Hematopoietic multipotent progenitor cell treated with erythropoietin and hydrocortisone succinate and interleukin-3 and kit ligand, for 8 days (in vitro differentiated cells): ENCODE measurements at regions not wholly inside any gene's neighbourhood (a gene's known extent, or its start where the extent isn't known, plus 50 kb on each side); places are given as distances from the start of the nearest gene placed in this dataset.
"Not testable (repeated sequence)": the region's sequence is repeated elsewhere in the genome, so short reads cannot be mapped to it uniquely, and the experiment has no call there.

Experiments
- DNase-seq: peaks from one replicate; pipeline ENCODE4 v3.0.0-alpha.2; 2015

DNA sequence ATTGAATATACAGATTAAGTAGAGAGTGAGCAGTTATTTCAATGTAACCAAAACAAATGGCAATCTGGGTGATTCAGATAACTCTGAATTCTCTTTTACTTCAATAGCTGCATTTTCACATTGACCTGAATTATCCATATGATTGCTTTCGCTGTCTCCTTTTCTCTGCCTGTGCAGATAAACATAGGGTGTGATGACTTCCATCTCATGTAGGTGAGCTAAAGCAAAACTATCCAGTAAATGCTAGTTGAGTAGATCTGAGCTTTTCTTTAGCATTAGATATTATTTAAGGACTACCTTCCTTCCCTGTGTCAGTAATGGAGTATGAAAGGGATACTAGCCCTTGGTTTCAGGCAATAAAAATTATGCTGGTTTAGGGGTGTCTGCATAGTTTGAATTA lies 288.6 kb downstream of the OXSM start:
- DNase-seq, result no peak

DNA sequence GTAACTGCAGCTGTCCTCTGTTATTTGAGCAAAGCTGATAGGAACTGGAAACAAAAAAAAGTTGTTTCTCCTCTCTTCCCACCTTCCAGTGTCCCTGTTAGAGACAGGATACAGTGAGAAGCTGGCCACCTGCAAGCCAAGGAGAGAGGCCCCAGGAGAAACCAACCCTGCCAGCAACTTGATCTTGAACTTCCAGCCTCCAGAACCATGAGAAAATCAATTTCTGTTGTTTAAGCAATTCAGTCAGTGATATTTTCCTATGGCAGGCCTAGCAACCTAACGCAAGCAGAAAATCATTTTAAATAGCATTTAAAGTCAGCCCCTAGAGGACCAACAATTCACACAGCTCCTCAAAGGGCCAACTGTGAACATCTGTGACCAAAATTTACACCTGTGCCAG lies 291.3 kb downstream of the OXSM start:
- DNase-seq, result no peak

DNA sequence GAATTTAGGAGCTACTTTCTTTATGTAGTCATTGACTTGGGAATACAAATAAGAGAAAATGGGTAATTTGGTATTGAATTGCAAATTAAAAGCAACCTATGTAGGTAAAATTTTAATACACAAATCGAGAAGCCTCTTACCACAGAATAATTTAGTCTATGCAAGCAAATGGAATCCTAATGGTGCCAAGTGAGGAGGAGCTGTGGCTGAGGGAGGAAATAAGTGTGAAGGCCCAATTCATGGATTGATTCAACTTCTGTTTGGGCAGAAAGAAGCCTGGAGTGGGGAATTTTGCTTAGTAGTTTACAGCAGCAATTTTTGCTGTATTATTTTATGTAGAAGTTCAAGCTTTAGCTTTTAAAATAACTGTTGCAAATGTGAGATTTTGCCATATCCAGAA lies 291.9 kb downstream of the OXSM start:
- DNase-seq, result no peak

DNA sequence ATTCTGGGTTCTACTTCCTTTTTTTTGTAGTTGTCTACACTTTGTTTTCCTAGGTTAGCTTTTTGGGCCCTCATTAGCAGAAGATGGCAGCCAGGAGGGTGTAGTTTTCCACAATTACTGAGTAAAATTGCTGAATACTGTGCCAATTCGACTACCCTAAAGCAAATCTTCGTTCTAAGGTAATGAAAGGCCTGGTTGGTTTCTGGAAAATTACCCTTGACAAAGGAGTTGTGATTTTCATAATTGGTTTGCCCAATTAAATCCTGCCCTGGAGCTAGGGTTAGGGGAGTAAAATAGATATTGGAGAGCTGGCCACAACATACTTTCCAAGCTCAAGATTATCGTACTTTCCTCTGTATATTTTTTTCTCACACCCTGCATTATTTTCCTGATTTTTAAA lies 293.0 kb downstream of the OXSM start:
- DNase-seq, result no peak

DNA sequence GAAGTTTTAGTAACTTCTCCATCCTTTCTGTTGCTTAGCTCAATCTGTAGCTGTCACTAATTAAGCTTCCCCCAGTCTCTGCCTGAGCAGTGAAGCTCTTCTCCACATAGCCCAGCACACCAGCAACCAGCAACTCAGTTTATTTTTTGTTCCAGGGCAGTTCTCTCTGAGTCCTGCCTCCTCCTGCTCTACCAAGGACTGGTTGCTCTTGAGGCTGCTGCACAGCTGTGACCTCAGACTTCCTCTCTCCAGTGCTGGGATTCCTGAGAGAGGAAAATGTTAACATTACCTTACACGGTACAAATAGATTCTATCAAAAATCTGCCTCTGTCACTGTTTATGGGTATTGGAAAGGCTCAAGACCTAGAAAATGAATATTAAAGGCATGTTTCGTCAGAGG lies 294.7 kb downstream of the OXSM start:
- no peak for DNase-seq

DNA sequence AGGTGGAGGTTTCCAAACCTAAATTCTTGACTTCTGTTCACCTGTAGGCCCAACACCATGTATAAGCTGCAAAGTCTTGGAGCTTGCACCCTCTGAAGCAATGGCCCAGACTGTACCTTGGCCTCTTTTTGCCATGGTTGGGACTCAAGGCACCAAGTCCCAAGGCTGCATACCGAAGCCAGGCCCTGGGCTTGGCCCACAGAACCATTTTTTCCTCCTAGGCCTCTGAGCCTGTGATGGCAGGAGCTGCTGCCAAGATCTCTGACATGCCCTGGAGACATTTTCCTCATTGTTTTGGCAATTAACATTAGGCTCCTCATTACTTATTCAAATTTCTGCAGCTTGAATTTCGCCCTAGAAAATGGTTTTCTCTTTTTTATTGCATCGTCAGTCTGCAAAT lies 297.9 kb downstream of the OXSM start:
- no peak for DNase-seq

DNA sequence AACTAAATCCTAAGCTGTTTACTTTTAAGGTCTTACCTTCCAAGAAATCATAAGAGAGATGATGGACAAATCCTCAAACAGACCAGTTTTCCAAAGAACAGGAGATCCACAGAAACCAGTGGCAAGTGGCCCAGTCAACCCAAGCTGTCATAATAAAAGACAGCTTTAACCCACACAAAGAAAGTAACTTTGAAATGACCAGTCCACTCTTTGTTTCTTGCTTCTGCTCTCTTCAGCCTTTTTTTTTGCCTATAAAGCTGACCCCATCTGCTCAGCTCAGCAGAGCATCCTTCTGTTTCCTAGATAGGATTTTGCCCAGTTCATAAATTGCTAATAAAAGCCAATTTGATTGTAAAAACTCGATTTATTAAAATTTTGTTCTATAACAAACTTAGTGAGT lies 299.4 kb downstream of the OXSM start:
- DNase-seq, result no peak

DNA sequence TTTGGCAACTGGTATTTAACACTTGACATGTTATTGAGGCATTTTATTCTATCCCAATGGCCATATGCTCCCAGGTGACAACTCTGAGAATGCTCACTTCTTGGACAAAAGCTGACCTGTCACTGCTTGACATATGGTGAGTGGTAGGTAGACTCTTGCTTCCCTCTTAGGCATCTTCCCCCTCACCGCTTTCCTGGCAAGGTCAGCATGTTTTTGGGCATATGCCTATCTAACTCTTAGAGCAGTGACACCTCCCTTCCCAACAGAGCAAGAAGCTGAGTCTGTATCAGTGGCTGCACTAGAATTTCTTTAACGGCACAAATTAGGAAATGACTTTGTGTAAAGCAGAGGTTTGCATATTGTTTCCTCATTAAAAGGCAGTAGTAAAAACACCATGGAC lies 300.7 kb downstream of the OXSM start:
- no peak for DNase-seq

DNA sequence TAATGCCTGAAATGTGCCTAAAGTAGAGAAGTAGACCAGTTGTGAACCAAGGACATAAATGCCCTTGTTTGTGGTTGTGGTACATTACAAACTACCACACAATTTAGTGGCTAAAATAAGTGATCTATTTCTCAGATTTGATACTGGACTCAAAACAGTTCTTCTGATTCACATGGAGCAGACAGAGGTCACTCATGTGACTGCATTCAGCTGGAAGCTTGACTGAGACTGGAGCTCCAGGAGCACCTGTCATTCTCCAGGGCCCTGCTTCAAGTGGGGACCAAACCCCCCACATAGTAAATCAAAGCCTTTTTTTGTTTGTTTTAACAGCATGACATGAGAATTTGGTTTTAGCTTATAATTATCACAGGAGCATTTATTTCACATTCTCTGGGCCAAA lies 301.2 kb downstream of the OXSM start:
- DNase-seq, result no peak

DNA sequence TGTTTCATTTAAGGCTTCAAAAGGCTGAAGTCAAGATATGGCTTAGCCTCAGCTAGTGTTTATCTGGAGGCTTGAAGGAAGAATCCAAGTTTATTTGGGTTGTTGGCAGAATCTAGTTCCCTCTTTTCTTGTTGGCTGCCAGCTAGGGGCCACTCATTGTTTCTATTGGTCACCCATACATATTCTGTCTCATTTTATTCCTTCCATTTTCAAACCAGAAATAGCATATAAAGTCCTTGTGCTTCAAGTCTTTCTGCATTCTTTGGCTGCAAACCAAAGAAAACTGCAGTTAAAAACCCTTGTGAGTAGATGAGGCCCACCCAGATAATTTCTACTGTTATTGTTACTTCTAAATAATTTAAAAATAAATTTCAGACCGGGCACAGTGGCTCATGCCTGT lies 301.7 kb downstream of the OXSM start:
- DNase-seq, result no peak

DNA sequence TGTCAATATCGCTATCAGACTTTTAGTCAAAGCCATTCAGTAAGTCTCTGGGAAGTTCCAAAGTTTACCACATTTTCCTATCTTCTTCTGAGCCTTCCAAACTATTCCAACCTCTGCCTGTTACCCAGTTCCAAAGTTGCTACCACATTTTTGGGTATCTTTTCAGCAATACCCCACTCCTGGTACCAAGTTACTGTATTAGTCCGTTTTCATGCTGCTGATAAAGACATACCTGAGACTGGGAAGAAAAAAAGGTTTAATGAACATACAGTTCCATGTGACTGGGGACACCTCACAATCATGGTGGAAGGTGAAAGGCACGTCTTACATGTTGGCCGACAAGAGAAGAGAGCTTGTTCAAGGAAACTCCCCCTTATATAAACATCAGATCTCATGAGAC lies 307.2 kb downstream of the OXSM start:
- DNase-seq, result not testable (repeated sequence)

DNA sequence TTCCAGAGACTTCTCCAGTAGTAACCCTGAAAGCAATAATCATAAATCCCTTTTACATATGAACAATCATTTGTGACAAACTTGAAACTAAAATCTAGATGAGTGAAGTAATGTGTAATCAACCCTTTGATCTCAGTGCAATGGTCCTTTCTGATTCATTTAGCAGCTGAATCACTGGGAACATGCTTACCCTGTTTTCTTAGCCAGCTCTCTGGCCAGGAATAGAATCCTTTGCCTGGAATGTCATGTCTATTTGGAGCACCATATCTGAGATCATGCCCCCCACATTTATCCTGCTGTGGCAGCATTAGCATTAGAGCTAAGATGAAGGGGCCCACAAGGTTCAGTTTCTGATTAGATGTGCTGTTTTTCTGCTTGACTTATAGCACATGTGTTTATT lies 309.8 kb downstream of the OXSM start:
- no peak for DNase-seq

DNA sequence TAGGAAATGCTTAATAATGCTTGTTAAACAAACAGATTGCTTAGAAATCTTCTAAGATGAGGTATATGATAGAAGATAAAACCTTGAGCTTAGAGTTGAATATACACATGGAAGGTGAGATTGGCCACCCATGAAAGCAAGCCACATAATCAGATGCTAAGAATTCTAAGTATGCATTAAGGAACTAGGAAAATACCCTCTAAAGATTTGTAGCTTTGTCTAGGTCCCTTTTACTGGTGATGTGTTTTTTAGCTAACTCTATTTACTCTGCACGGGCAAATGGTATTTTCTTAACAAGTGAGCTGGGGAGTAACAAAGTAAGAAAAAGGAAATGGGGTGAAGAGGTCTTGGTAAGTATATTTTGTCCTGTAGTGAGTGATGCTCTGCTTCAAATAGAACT lies 310.3 kb downstream of the OXSM start:
- DNase-seq, result no peak

DNA sequence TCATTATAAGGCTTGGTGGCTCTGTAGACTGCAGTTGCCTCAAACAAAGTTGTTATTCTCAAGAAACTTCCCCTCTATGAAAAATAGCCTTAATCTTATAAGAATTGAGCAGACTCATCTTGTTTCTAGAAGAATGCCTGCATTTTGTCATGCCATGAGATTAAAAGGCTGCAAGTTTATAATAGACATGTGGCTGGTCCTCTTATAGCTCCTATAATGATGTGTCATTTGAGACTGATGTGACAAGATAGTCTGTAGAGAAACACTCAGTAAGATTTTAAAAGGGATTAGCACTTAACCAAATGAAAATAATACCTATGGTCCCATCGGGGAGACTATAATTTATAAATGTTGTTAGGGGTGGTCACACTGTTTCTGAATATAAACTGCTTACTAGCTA lies 312.5 kb downstream of the OXSM start:
- no peak for DNase-seq

DNA sequence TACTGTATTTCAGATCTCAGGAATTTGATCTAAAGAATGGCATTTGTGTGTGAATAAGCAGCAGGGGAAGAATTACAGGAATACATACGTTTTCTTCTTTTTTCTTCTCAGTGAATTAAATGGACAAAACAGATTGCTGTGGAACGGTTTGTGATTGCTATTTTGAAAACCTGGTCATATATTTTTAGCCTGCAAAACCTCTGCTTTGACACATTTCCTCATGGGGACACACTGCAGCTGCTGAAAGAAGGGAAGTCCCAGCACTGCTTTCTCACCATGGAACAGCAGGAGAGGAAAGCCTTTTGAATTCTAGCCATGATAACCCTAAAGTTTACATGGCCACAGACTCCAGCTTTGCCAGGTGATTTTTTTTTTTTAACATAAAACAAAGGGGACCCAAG lies 315.0 kb downstream of the OXSM start:
- DNase-seq, result no peak

DNA sequence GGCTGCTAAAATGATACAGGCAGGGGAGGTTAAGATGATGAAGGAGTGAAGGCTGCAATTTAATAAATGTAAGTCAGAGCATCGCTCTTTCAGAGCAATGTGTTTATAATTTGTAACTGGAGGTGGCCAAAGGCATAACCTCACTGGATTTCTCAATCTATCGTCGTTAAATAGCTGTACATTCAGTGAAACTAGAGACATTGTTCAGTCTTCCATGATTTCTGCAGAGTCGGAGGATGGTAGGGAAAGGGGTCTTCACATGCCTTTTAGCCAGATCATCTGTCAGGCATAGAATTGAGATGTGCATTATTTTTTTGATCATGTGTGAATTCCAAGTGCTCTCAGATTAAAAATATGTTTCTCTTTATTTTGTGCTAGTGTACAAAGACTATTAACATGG lies 315.4 kb downstream of the OXSM start:
- DNase-seq, result no peak

DNA sequence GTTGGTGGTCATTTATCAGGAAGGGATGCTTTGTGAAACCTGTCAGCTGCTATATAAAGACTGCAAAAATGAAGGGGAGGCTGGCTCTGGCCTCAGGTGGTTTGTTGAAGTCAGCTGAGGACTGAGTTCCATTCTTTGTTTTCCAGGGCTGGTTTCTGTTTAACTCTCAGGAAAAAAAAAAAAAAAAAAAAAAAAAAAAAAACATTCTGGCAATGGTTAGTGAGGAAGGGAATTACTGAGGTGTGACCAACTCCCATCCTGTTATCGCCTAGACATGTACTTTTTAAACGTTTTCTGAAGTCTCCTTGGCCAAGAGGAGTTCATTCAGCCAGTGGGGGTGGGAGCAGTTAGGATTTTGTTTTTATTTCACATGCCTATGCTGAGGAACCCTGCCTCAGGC lies 316.3 kb downstream of the OXSM start:
- no peak for DNase-seq

DNA sequence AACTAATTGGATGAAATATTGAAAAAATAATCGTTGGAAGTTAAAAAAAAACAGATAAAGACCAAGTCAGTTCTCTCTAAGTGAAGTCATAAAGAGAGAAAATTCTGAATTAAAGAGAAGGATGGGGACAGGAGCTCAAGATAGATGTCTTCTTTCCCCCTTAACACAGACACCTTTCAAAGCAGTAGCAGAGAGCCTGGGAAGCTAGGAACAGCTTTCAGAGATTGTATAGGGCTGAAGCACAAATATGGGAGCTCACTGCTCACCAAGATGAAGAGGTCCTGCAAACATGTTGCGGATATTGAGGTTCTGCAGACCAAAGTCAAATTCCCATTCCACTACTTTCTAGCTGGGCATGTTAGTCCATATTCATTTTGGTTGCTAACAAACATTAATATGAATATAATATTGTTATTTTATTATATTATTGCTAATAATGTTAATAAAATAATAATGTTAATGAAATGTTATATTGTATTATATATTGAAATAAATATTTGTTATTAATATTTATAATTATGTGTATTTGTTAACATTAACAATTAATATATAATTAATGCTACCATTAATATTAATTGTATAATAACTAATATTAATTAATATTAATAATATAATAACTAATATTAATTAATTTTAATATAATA lies 319.1 kb downstream of the OXSM start:
- DNase-seq, result no peak

DNA sequence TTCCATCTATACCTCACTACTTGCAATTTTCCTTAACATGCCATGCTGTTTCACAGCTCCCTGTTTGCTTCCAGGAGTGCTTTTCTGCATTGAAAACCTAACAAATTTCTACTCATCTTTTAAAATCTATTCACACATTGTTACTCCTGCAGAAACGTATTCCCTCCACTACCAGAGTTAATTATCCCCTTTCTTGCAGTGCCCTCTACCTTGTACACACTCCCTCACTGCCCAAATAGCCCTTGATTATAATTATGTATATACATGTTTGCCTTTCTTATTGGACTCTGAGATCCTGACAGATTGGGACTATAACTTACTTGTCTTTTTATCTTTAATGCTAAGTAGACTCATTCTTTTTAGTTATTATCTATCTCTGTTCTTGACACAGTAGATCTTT lies 325.0 kb downstream of the OXSM start:
- DNase-seq, result no peak

DNA sequence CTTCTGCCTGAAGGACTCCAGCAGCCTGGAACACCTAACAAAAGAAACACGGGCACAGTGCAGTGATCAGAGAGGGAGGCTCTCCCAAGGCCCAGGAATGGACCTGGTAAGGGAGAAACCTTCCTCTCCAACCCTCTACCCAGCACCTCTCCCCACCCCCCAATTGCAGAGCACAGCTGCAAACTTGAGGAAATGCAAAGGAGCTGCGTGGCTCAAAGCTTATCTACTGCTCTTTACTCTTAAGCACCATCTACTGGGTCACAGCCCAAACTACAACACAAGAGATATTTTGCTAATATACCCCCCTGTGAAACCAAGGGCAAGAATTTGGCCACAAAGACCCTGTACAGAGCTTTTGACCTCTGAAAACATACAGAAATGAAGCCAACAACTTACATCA lies 328.3 kb downstream of the OXSM start:
- no peak for DNase-seq

DNA sequence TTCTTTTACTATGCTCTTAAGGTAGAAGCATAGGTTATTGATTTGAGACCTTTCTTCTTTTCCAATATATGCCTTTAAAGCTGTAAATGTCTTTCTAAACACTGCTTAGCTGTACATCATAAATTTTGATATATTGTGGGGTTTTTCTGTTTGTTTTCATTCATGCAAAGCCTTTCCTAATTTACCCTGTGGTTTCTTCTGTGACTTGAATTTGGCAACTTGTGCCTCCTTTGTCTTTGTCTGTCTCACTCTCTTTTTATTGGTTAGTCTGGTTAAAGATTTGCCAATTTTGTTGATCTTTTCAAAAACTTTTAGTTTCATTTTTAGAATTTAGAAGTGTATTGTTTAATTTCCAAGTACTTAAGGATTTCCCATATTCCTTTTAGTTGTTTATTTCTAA lies 343.1 kb downstream of the OXSM start:
- no peak for DNase-seq

DNA sequence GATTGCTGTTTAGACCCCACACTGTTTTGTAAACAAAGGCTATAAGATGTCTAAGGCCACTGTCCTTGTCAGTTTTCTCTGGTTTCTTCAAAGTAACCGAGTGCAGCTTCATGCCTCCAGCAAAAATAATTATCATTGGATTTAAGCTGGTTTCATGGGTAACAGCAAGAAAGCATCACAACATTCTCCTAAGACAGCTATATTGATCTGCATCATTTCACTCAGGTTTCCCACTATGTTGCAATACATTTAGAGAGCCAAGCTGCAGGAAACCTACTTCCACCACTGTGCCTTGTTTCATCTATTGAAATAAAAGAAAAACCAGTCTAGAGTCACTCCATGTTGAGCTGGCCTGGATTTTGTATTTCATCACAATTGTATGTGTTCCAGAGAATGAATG lies 351.4 kb downstream of the OXSM start:
- DNase-seq, result no peak

DNA sequence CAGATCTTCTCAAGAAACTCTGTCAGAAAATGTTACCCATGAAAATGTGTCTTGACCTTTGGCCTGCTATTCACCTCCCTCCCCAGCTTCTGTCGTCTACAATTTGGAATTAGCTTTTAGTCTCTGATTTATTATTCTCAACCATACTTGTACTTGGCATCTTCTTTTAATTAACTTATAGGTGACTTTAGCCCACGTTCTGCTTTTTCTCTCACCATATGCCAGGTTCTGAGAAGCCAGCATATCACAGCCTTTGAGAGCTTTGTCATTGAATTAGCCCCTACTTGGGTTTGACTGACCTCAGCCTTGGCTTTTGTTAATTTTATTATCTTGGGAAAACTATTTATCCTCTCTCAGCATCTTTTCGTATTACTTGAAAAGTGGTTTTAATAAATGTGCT lies 355.9 kb downstream of the OXSM start:
- no peak for DNase-seq

DNA sequence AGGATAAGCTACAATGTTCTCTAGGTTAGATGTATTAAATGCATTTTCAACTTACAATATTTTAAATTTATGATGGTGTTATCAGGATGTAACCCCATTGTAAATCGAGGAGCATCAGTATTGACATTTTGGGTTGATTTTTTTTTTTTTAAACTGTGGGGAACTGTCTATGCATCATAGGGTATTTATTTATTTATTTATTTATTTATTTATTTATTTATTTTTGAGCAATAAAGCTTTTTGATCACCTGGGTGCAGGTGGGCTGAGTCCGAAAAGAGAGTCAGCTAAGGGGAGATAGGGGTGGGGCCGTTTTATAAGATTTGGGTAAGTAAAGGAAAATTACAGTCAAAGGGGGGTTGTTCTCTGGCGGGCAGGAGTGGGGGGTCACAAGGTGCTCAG lies 367.5 kb downstream of the OXSM start:
- not testable (repeated sequence) for DNase-seq

DNA sequence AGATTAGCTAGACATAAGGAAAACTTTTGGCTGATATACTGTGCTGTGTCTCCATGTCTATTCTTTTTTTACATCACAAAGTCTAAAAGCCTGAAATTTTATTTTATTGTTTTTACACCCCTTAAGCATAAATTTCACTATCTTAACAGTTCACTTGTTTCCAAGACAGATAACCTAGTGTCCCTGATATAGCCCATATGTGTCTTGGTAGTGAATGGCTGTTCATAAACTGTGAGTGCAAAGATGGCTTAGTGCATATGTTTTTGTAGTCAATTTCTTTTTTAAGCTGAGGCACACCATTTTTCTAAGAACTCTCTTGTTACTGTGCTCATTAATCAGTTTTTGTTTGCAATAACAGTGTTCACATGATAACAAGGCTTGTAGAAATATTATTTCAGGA lies 381.1 kb downstream of the OXSM start:
- DNase-seq, result no peak

DNA sequence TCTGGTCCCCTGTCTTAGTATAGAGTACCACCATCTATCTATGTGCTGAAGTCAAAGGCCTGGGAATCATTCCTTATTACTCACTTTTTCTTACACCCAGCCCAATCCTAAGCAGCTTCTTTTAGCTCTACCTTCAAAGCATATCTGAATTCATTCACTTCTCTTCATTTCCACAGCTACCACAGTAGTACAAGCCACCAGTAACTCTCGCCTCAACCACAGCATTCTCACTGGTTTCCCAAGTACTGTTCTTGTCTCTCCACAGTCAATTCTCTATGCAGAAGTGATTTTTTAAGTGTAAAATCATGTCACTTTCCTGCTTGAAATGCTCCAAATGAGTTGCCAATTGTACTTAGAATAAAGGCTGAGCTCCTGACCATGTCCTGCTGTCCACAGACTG lies 401.7 kb downstream of the OXSM start:
- DNase-seq, result no peak
